Caco-2 (cell line): ENCODE measurements at regions not wholly inside any gene's neighbourhood (a gene's known extent, or its start where the extent isn't known, plus 50 kb on each side); places are given as distances from the start of the nearest gene placed in this dataset.

ENCODE experiments used
- BruUV-seq: library from RNA; stranded (reverse); fragments of 400-500 nt; replicated peaks from 2 replicates; lab custom pipeline; 2021; lab: Mats Ljungman, UMichigan
- CTCF ChIA-PET: fragments of 300-600 bp; sonication (Branson Sonifier 250); formaldehyde crosslinking; loops from one replicate; lab custom pipeline; 2022; ENCODE audit warnings: antibody characterized with exemption; lab: Charles Lee
- POLR2A ChIA-PET: fragments of 300-600 bp; sonication (Branson Sonifier 250); formaldehyde crosslinking; loops from one replicate; lab custom pipeline; 2022; ENCODE audit warnings: antibody characterized with exemption; lab: Charles Lee
- DNase-seq, 2 experiments: peaks; one replicate each; pipeline versions ENCODE4 v3.0.0 to v3.0.0-alpha.2; 2020 to 2022
- H3K27me3 ChIP-seq: replicated peaks from 2 replicates; pipeline ENCODE4 v1.6.0; 2011; ENCODE audit warnings: low read length; ENCODE audit not compliant: control insufficient read depth, insufficient read depth
- H3K36me3 ChIP-seq: 2 replicates; pipeline ENCODE4 v1.5.1; 2011; ENCODE audit warnings: low read length; ENCODE audit not compliant: control insufficient read depth, insufficient read depth
- H3K4me1 ChIP-seq: fragments of 250-450 bp; sonication (Bioruptor Pico); 2 replicates; pipeline ENCODE4 v1.5.1; 2020; ENCODE audit warnings: mild to moderate bottlenecking
- H3K4me3 ChIP-seq: 2 replicates; pipeline ENCODE4 v1.5.1; 2011; ENCODE audit warnings: low read depth, mild to moderate bottlenecking, control low read depth, low read length
- H3K9me3 ChIP-seq: fragments of 250-450 bp; sonication (Bioruptor Pico); 2 replicates; pipeline ENCODE4 v1.5.1; 2020; ENCODE audit warnings: mild to moderate bottlenecking, moderate library complexity
- H3K27ac Mint-ChIP-seq: one replicate; pipeline ENCODE4 v1.8.0; 2022; ENCODE audit warnings: mixed read lengths; ENCODE audit not compliant: unreplicated experiment
- H3K27me3 Mint-ChIP-seq: one replicate; pipeline ENCODE4 v1.8.0; 2022; ENCODE audit warnings: mixed read lengths; ENCODE audit not compliant: insufficient read depth, unreplicated experiment
- H3K36me3 Mint-ChIP-seq: one replicate; pipeline ENCODE4 v1.8.0; 2022; ENCODE audit warnings: mild to moderate bottlenecking, mixed read lengths; ENCODE audit not compliant: insufficient read depth, unreplicated experiment
- H3K4me1 Mint-ChIP-seq: one replicate; pipeline ENCODE4 v1.8.0; 2022; ENCODE audit warnings: low read depth, mixed read lengths; ENCODE audit not compliant: unreplicated experiment
- H3K4me3 Mint-ChIP-seq: one replicate; pipeline ENCODE4 v1.8.0; 2022; ENCODE audit warnings: mild to moderate bottlenecking, moderate library complexity, mixed read lengths; ENCODE audit not compliant: unreplicated experiment
- H3K9me3 Mint-ChIP-seq: one replicate; pipeline ENCODE4 v1.8.0; 2022; ENCODE audit warnings: mixed read lengths; ENCODE audit not compliant: unreplicated experiment
- CTCF ChIP-seq, 2 experiments: fragments of 200-600 bp in 1 of 2; IDR thresholded peaks; 1 replicate in 1 of 2; 2 replicates in 1 of 2; pipeline versions ENCODE4 v1.5.1 to v1.8.0; 2011 to 2022; ENCODE audit warnings: antibody characterized with exemption in 1 of 2, control low read depth in 1 of 2, inconsistent platforms in 1 of 2, low read depth in 1 of 2, low read length in 1 of 2, mild to moderate bottlenecking in 1 of 2, moderate library complexity in 1 of 2; ENCODE audit not compliant: insufficient read depth in 1 of 2, severe bottlenecking in 1 of 2, unreplicated experiment in 1 of 2
- intact Hi-C: fragments of 100-400 bp; cut with micrococcal nuclease; formaldehyde crosslinking; loops from one replicate; pipeline ENCODE4 v1.10.0; 2022; ENCODE audit not compliant: unreplicated experiment

DNA sequence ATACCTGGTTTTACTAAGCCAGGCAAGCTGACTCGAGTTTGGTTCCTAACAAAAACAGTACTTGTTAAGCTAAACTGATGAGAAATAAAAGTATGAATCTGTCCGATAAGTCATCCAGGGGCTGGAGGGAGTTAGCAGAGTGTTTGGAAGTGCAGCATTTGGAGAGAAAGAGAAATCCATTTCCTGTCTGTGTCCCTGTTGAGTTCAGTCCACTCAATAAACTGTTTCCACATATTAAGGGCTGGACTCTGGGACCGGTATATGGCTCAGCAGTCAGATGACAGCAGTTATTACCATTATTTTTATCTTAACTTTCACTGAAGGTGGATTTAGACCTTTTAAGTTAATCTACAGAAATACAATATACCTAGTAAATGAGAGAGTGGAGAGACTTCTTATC is 130.6 kb upstream of the ADRA1B start:
- H3K27me3 Mint-ChIP-seq = peaks cover 22% of the 10 kb centered on the region
- H3K4me3 ChIP-seq = no peak overlapping the region
- H3K27me3 ChIP-seq = no peaks in the 10 kb centered on the region
- H3K4me1 Mint-ChIP-seq = no peaks in the 10 kb centered on the region
- no peaks in the 10 kb centered on the region for H3K4me1 ChIP-seq
- no peaks in the 10 kb centered on the region for H3K36me3 Mint-ChIP-seq
- intact Hi-C loops = no loop called here
- H3K27ac Mint-ChIP-seq = no peak overlapping the region
- CTCF ChIA-PET = no interaction called here
- no TSS peak for BruUV-seq
- POLR2A ChIA-PET = no interaction called here
- no peak overlapping the region for H3K4me3 Mint-ChIP-seq
- TF ChIP-seq CTCF (IDR thresholded peaks at IDR 0.05; ENCODE audit: insufficient read depth in 1 of 2, low read depth in 1 of 2, low read length in 1 of 2, severe bottlenecking in 1 of 2, unreplicated experiment in 1 of 2) = no peak
- no peaks in the 10 kb centered on the region for H3K9me3 ChIP-seq
- no peaks in the 10 kb centered on the region for H3K9me3 Mint-ChIP-seq
- no peaks in the 10 kb centered on the region for H3K36me3 ChIP-seq
- DNase-seq = no peak

DNA sequence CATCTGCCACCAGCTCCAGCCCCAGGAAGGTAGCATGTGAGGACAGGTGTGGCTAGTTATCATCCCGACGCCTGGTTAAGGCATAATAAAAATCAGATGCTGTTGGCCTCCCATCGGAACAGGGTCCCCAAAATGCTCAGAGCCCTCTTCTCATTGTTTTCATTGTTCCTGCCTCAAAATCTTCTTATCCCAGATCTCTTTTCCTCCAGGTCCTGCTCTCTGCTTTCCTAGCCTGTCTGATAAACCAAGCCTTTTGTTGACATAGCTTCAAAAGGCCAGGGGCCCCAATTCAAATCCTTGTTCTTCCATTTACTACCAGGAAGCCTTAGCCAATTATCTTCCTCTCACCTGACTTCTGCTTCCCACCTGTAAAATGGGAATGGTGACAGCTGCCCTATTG is 130.1 kb upstream of the ADRA1B start:
- POLR2A ChIA-PET = no interaction called here
- Histone ChIP-seq H3K27me3 (no peaks in the 10 kb centered on the region), H3K36me3 (no peaks in the 10 kb centered on the region), H3K9me3 (no peaks in the 10 kb centered on the region), H3K4me3 (no peak overlapping the region), H3K4me1 (no peaks in the 10 kb centered on the region)
- intact Hi-C loops = no loop called here
- Mint-ChIP-seq H3K4me1 (no peaks in the 10 kb centered on the region), H3K9me3 (no peaks in the 10 kb centered on the region), H3K4me3 (no peak overlapping the region), H3K36me3 (no peaks in the 10 kb centered on the region), H3K27me3 (peaks cover 22% of the 10 kb centered on the region), H3K27ac (no peak overlapping the region)
- no peak for DNase-seq
- CTCF ChIA-PET = no interaction called here
- BruUV-seq = no TSS peak
- no peak for TF ChIP-seq CTCF (IDR thresholded peaks at IDR 0.05; ENCODE audit: insufficient read depth in 1 of 2, low read depth in 1 of 2, low read length in 1 of 2, severe bottlenecking in 1 of 2, unreplicated experiment in 1 of 2)

GRCh38 chr5:159786901-159787691 is 129.2 kb upstream of the ADRA1B start:
- Histone ChIP-seq H3K36me3 (no peaks in the 10 kb centered on the region), H3K27me3 (no peaks in the 10 kb centered on the region), H3K9me3 (no peaks in the 10 kb centered on the region), H3K4me1 (no peaks in the 10 kb centered on the region), H3K4me3 (no peak overlapping the region)
- Mint-ChIP-seq H3K9me3 (no peaks in the 10 kb centered on the region), H3K4me1 (no peaks in the 10 kb centered on the region), H3K36me3 (no peaks in the 10 kb centered on the region), H3K4me3 (no peak overlapping the region), H3K27ac (no peak overlapping the region), H3K27me3 (peaks cover 25% of the 10 kb centered on the region)
- TF ChIP-seq CTCF (IDR thresholded peaks at IDR 0.05; ENCODE audit: insufficient read depth in 1 of 2, low read depth in 1 of 2, low read length in 1 of 2, severe bottlenecking in 1 of 2, unreplicated experiment in 1 of 2) = no peak
- ChIA-PET CTCF (no interaction called here), POLR2A (no interaction called here)
- DNase-seq = no peak
- intact Hi-C loops = no loop called here
- BruUV-seq = no TSS peak
